BLaER1 (cell line): ENCODE measurements at regions not wholly inside any gene's neighbourhood (a gene's known extent, or its start where the extent isn't known, plus 50 kb on each side); places are given as distances from the start of the nearest gene placed in this dataset.

Experiments
- H3K27ac ChIP-seq: shearing (Covaris generic); formaldehyde crosslinking; 2 replicates; pipeline ENCODE4 v1.8.1; 2022
- H3K27me3 ChIP-seq: shearing (Covaris generic); formaldehyde crosslinking; 2 replicates; pipeline ENCODE4 v1.8.1; 2022
- H3K36me3 ChIP-seq: shearing (Covaris generic); formaldehyde crosslinking; 2 replicates; pipeline ENCODE4 v1.8.1; 2022
- H3K4me1 ChIP-seq: shearing (Covaris generic); formaldehyde crosslinking; 2 replicates; pipeline ENCODE4 v1.8.1; 2022
- H3K4me2 ChIP-seq: shearing (Covaris generic); formaldehyde crosslinking; 2 replicates; pipeline ENCODE4 v1.8.1; 2022
- H3K4me3 ChIP-seq: shearing (Covaris generic); formaldehyde crosslinking; 2 replicates; pipeline ENCODE4 v1.8.1; 2022
- H3K9ac ChIP-seq: shearing (Covaris generic); formaldehyde crosslinking; 2 replicates; pipeline ENCODE4 v1.8.1; 2022
- H3K9me3 ChIP-seq: shearing (Covaris generic); formaldehyde crosslinking; 2 replicates; pipeline ENCODE4 v1.8.1; 2022
- H4K20me1 ChIP-seq: shearing (Covaris generic); formaldehyde crosslinking; 2 replicates; pipeline ENCODE4 v1.8.1; 2022
- Cebpa-rat ChIP-seq: shearing (Covaris generic); IDR thresholded peaks from 2 replicates; pipeline ENCODE4 v1.8.1; 2022

- Histone ChIP-seq H4K20me1 (no peaks in the 10 kb centered on the region), H3K4me2 (no peak overlapping the region)
Observed at GRCh38 chr17:63120406-63120805, 154.4 kb downstream of the TANC2 start.

GRCh38 chr17:63124536-63124935 lies 158.5 kb downstream of the TANC2 start:
- Histone ChIP-seq H3K4me1 (no peaks in the 10 kb centered on the region), H3K27me3 (no peaks in the 10 kb centered on the region), H3K4me3 (no peak overlapping the region), H4K20me1 (no peaks in the 10 kb centered on the region), H3K36me3 (no peaks in the 10 kb centered on the region), H3K4me2 (no peak overlapping the region), H3K9ac (no peak overlapping the region), H3K27ac (no peak overlapping the region), H3K9me3 (no peaks in the 10 kb centered on the region)
- no peak for TF ChIP-seq Cebpa-rat

More at GRCh38 chr17:63120406-63120805, 154.4 kb downstream of the TANC2 start:
- H3K27me3 ChIP-seq = no peaks in the 10 kb centered on the region
- H3K9me3 ChIP-seq = no peaks in the 10 kb centered on the region
- H3K4me1 ChIP-seq = no peaks in the 10 kb centered on the region
- no peak overlapping the region for H3K27ac ChIP-seq
- H3K4me3 ChIP-seq = no peak overlapping the region
- no peak for TF ChIP-seq Cebpa-rat
- no peaks in the 10 kb centered on the region for H3K36me3 ChIP-seq
- H3K9ac ChIP-seq = no peak overlapping the region

GRCh38 chr17:63124958-63125357 lies 158.9 kb downstream of the TANC2 start:
- no peaks in the 10 kb centered on the region for H3K9me3 ChIP-seq
- no peaks in the 10 kb centered on the region for H3K27me3 ChIP-seq
- no peaks in the 10 kb centered on the region for H4K20me1 ChIP-seq
- H3K36me3 ChIP-seq = no peaks in the 10 kb centered on the region
- H3K9ac ChIP-seq = no peak overlapping the region
- H3K4me3 ChIP-seq = no peak overlapping the region
- no peak overlapping the region for H3K27ac ChIP-seq
- no peaks in the 10 kb centered on the region for H3K4me1 ChIP-seq
- no peak overlapping the region for H3K4me2 ChIP-seq
- TF ChIP-seq Cebpa-rat = no peak

- Histone ChIP-seq H3K4me1 (no peaks in the 10 kb centered on the region), H3K9me3 (no peaks in the 10 kb centered on the region), H3K27ac (no peak overlapping the region), H3K4me2 (no peak overlapping the region), H4K20me1 (no peaks in the 10 kb centered on the region), H3K36me3 (no peaks in the 10 kb centered on the region), H3K27me3 (no peaks in the 10 kb centered on the region), H3K9ac (no peak overlapping the region), H3K4me3 (no peak overlapping the region)
- no peak for TF ChIP-seq Cebpa-rat
Observed at GRCh38 chr17:63125987-63126386, 160.0 kb downstream of the TANC2 start.

GRCh38 chr17:63126607-63127006 lies 160.6 kb downstream of the TANC2 start:
- Histone ChIP-seq H3K36me3 (no peaks in the 10 kb centered on the region), H3K4me2 (no peak overlapping the region), H3K4me3 (no peak overlapping the region), H3K27me3 (no peaks in the 10 kb centered on the region), H3K9me3 (no peaks in the 10 kb centered on the region), H3K9ac (no peak overlapping the region), H3K4me1 (no peaks in the 10 kb centered on the region), H4K20me1 (no peaks in the 10 kb centered on the region), H3K27ac (no peak overlapping the region)
- TF ChIP-seq Cebpa-rat = no peak

GRCh38 chr17:63132459-63132911 lies 166.4 kb downstream of the TANC2 start:
- Histone ChIP-seq H3K27me3 (no peaks in the 10 kb centered on the region), H3K36me3 (no peaks in the 10 kb centered on the region), H3K9me3 (no peaks in the 10 kb centered on the region), H3K4me1 (no peaks in the 10 kb centered on the region), H3K27ac (no peak overlapping the region), H3K4me2 (no peak overlapping the region), H4K20me1 (no peaks in the 10 kb centered on the region), H3K4me3 (no peak overlapping the region), H3K9ac (no peak overlapping the region)
- TF ChIP-seq Cebpa-rat = no peak

- no peak overlapping the region for H3K9ac ChIP-seq
- H3K27me3 ChIP-seq = no peaks in the 10 kb centered on the region
- no peak overlapping the region for H3K4me3 ChIP-seq
- no peaks in the 10 kb centered on the region for H3K36me3 ChIP-seq
- no peaks in the 10 kb centered on the region for H4K20me1 ChIP-seq
- H3K9me3 ChIP-seq = no peaks in the 10 kb centered on the region
- TF ChIP-seq Cebpa-rat = no peak
- no peak overlapping the region for H3K4me2 ChIP-seq
- H3K4me1 ChIP-seq = no peaks in the 10 kb centered on the region
- H3K27ac ChIP-seq = no peak overlapping the region
Observed at GRCh38 chr17:63133491-63133890, 167.5 kb downstream of the TANC2 start.

GRCh38 chr17:63134867-63135266 lies 168.8 kb downstream of the TANC2 start:
- Histone ChIP-seq H3K27ac (no peak overlapping the region), H3K4me2 (no peak overlapping the region), H3K9ac (no peak overlapping the region), H3K9me3 (no peaks in the 10 kb centered on the region), H3K4me1 (peaks cover 1% of the 10 kb centered on the region; the same call in 1 of the 2 replicates), H3K36me3 (no peaks in the 10 kb centered on the region), H3K27me3 (no peaks in the 10 kb centered on the region), H4K20me1 (no peaks in the 10 kb centered on the region), H3K4me3 (no peak overlapping the region)
- no peak for TF ChIP-seq Cebpa-rat

- TF ChIP-seq Cebpa-rat = no peak
- Histone ChIP-seq H3K27ac (no peak overlapping the region), H3K4me3 (no peak overlapping the region), H3K9ac (no peak overlapping the region), H3K4me2 (no peak overlapping the region), H3K4me1 (peaks cover 8% of the 10 kb centered on the region; the same call in 1 of the 2 replicates), H3K27me3 (no peaks in the 10 kb centered on the region), H3K9me3 (no peaks in the 10 kb centered on the region), H4K20me1 (no peaks in the 10 kb centered on the region), H3K36me3 (no peaks in the 10 kb centered on the region)
Observed at GRCh38 chr17:63136369-63137012, 170.5 kb downstream of the TANC2 start.

- Histone ChIP-seq H3K4me1 (peaks cover 8% of the 10 kb centered on the region; the same call in 1 of the 2 replicates), H3K27ac (no peak overlapping the region)
Observed at GRCh38 chr17:63137163-63137562, 171.1 kb downstream of the TANC2 start.

More at GRCh38 chr17:63137163-63137562, 171.1 kb downstream of the TANC2 start:
- H3K36me3 ChIP-seq = no peaks in the 10 kb centered on the region
- no peaks in the 10 kb centered on the region for H3K9me3 ChIP-seq
- H3K4me2 ChIP-seq = no peak overlapping the region
- no peak overlapping the region for H3K9ac ChIP-seq
- no peak for TF ChIP-seq Cebpa-rat
- H3K4me3 ChIP-seq = no peak overlapping the region
- no peaks in the 10 kb centered on the region for H4K20me1 ChIP-seq
- no peaks in the 10 kb centered on the region for H3K27me3 ChIP-seq
